ENCODE measurements at regions not wholly inside any gene's neighbourhood (a gene's known extent, or its start where the extent isn't known, plus 50 kb on each side); places are given as distances from the start of the nearest gene placed in this dataset.
"Not testable (repeated sequence)": the region's sequence is repeated elsewhere in the genome, so short reads cannot be mapped to it uniquely, and the experiment has no call there.

GRCh38 chr6:91057689-91058088, 470.8 kb upstream of the MAP3K7 start:
- FAIRE-seq, result no peak
- no peak for DNase-seq (ENCODE audit: low read depth, low spot score)
- no peaks in the 10 kb centered on the region for H3K36me3 ChIP-seq (ENCODE audit: control insufficient read depth in 2 of 2, extremely low read depth in 1 of 2, insufficient read depth in 2 of 2, low read length in 2 of 2)
- H3K4me2 ChIP-seq (ENCODE audit: control insufficient read depth, extremely low read depth, insufficient read depth, low read depth, low read length), result no peak overlapping the region
- no peak overlapping the region for H3K4me3 ChIP-seq (ENCODE audit: control insufficient read depth in 2 of 3, extremely low read depth in 1 of 3, insufficient read depth in 2 of 3, low read depth in 1 of 3, low read length in 3 of 3)
- dilution Hi-C loops (cut with MboI; ENCODE audit: extremely low pct_ligation_motif_present, low sequenced_read_pairs), result no loop called here
- no peaks in the 10 kb centered on the region for H3K27me3 ChIP-seq (ENCODE audit: control insufficient read depth, extremely low read depth, insufficient read depth, low read length)
- H3K4me1 ChIP-seq (ENCODE audit: control insufficient read depth, extremely low read depth, insufficient read depth, low read length), result no peaks in the 10 kb centered on the region
- H4K20me1 ChIP-seq (ENCODE audit: control insufficient read depth, extremely low read depth, insufficient read depth, low read length), result no peaks in the 10 kb centered on the region
- H3K27ac ChIP-seq (ENCODE audit: control insufficient read depth, insufficient read depth, low read length), result no peak overlapping the region
- H3K9me3 ChIP-seq (ENCODE audit: control insufficient read depth, low read depth, low read length), result no peaks in the 10 kb centered on the region
- no peaks in the 10 kb centered on the region for H3K9me1 ChIP-seq (ENCODE audit: control insufficient read depth, extremely low read depth, insufficient read depth, low read length)
- H2AFZ ChIP-seq (ENCODE audit: control insufficient read depth, low read length), result no peak overlapping the region
- no peaks in the 10 kb centered on the region for H3K79me2 ChIP-seq (ENCODE audit: control insufficient read depth, insufficient read depth, low read length)
- no peak for TF ChIP-seq CTCF (optimal IDR thresholded peaks at IDR 0.05 in 1 of 3, IDR thresholded peaks at IDR 0.05 in 1 of 3, conservative IDR thresholded peaks at IDR 0.05 in 1 of 3; ENCODE audit: extremely low read depth in 1 of 3, insufficient read depth in 2 of 3, low read length in 3 of 3)
- no peak for TF ChIP-seq EZH2 (IDR thresholded peaks at IDR 0.05; ENCODE audit: low read length)
- H3K9ac ChIP-seq (ENCODE audit: control insufficient read depth, extremely low read depth, insufficient read depth, low read length), result no peak overlapping the region

GRCh38 chr6:91055959-91056358, 469.1 kb upstream of the MAP3K7 start:
- Histone ChIP-seq H3K36me3 (ENCODE audit: control insufficient read depth in 2 of 2, extremely low read depth in 1 of 2, insufficient read depth in 2 of 2, low read length in 2 of 2) (no peaks in the 10 kb centered on the region), H3K79me2 (ENCODE audit: control insufficient read depth, insufficient read depth, low read length) (no peaks in the 10 kb centered on the region), H3K4me3 (ENCODE audit: control insufficient read depth in 2 of 3, extremely low read depth in 1 of 3, insufficient read depth in 2 of 3, low read depth in 1 of 3, low read length in 3 of 3) (no peak overlapping the region), H3K27me3 (ENCODE audit: control insufficient read depth, extremely low read depth, insufficient read depth, low read length) (no peaks in the 10 kb centered on the region), H2AFZ (ENCODE audit: control insufficient read depth, low read length) (no peak overlapping the region), H4K20me1 (ENCODE audit: control insufficient read depth, extremely low read depth, insufficient read depth, low read length) (no peaks in the 10 kb centered on the region), H3K9ac (ENCODE audit: control insufficient read depth, extremely low read depth, insufficient read depth, low read length) (no peak overlapping the region), H3K4me1 (ENCODE audit: control insufficient read depth, extremely low read depth, insufficient read depth, low read length) (no peaks in the 10 kb centered on the region), H3K27ac (ENCODE audit: control insufficient read depth, insufficient read depth, low read length) (no peak overlapping the region), H3K4me2 (ENCODE audit: control insufficient read depth, extremely low read depth, insufficient read depth, low read depth, low read length) (no peak overlapping the region), H3K9me1 (ENCODE audit: control insufficient read depth, extremely low read depth, insufficient read depth, low read length) (no peaks in the 10 kb centered on the region), H3K9me3 (ENCODE audit: control insufficient read depth, low read depth, low read length) (no peaks in the 10 kb centered on the region)
- TF ChIP-seq EZH2 (IDR thresholded peaks at IDR 0.05; ENCODE audit: low read length) (no peak), CTCF (optimal IDR thresholded peaks at IDR 0.05 in 1 of 3, IDR thresholded peaks at IDR 0.05 in 1 of 3, conservative IDR thresholded peaks at IDR 0.05 in 1 of 3; ENCODE audit: extremely low read depth in 1 of 3, insufficient read depth in 2 of 3, low read length in 3 of 3) (no peak)
- no peak for FAIRE-seq
- dilution Hi-C loops (cut with MboI; ENCODE audit: extremely low pct_ligation_motif_present, low sequenced_read_pairs), result no loop called here
- no peak for DNase-seq (ENCODE audit: low read depth, low spot score)

GRCh38 chr6:91052473-91053450, 465.9 kb upstream of the MAP3K7 start:
- dilution Hi-C loops (cut with MboI; ENCODE audit: extremely low pct_ligation_motif_present, low sequenced_read_pairs), result not testable (repeated sequence)

More at GRCh38 chr6:91052473-91053450, 465.9 kb upstream of the MAP3K7 start:
- H3K4me2 ChIP-seq (ENCODE audit: control insufficient read depth, extremely low read depth, insufficient read depth, low read depth, low read length); H3K9me3 ChIP-seq (ENCODE audit: control insufficient read depth, low read depth, low read length); H3K4me3 ChIP-seq (ENCODE audit: control insufficient read depth in 2 of 3, extremely low read depth in 1 of 3, insufficient read depth in 2 of 3, low read depth in 1 of 3, low read length in 3 of 3); H3K36me3 ChIP-seq (ENCODE audit: control insufficient read depth in 2 of 2, extremely low read depth in 1 of 2, insufficient read depth in 2 of 2, low read length in 2 of 2); FAIRE-seq; H3K4me1 ChIP-seq (ENCODE audit: control insufficient read depth, extremely low read depth, insufficient read depth, low read length); H3K9me1 ChIP-seq (ENCODE audit: control insufficient read depth, extremely low read depth, insufficient read depth, low read length); H3K9ac ChIP-seq (ENCODE audit: control insufficient read depth, extremely low read depth, insufficient read depth, low read length); DNase-seq (ENCODE audit: low read depth, low spot score); H3K79me2 ChIP-seq (ENCODE audit: control insufficient read depth, insufficient read depth, low read length); H3K27me3 ChIP-seq (ENCODE audit: control insufficient read depth, extremely low read depth, insufficient read depth, low read length); H2AFZ ChIP-seq (ENCODE audit: control insufficient read depth, low read length); H4K20me1 ChIP-seq (ENCODE audit: control insufficient read depth, extremely low read depth, insufficient read depth, low read length); H3K27ac ChIP-seq (ENCODE audit: control insufficient read depth, insufficient read depth, low read length): not testable (repeated sequence)

Measured in keratinocyte (primary cell).